A673 (cell line): ENCODE measurements at regions not wholly inside any gene's neighbourhood (a gene's known extent, or its start where the extent isn't known, plus 50 kb on each side); places are given as distances from the start of the nearest gene placed in this dataset.

Experiments
- BruUV-seq: library from RNA; stranded (reverse); fragments of 400-500 nt; replicated peaks from 2 replicates; lab custom pipeline; 2021; lab: Mats Ljungman, UMichigan
- CTCF ChIA-PET: fragments of 300-600 bp; sonication (Branson Sonifier 250); formaldehyde crosslinking; loops from one replicate; lab custom pipeline; 2022; ENCODE audit warnings: antibody characterized with exemption; lab: Charles Lee
- POLR2A ChIA-PET: fragments of 300-600 bp; sonication (Branson Sonifier 250); formaldehyde crosslinking; loops from one replicate; lab custom pipeline; 2022; ENCODE audit warnings: antibody characterized with exemption; ENCODE audit not compliant: low non-redundant PET; lab: Charles Lee
- DNase-seq: peaks from one replicate; pipeline ENCODE4 v3.0.0-alpha.2; 2015; ENCODE audit warnings: low spot score
- H3K27ac ChIP-seq: fragments of 200-600 bp; sonication (generic); 2 replicates; pipeline ENCODE4 v1.5.1; 2016; ENCODE audit warnings: mixed run types, low read depth, mild to moderate bottlenecking, mixed read lengths, antibody characterized with exemption, low read length; ENCODE audit not compliant: poor library complexity, severe bottlenecking
- H3K27me3 ChIP-seq: fragments of 200-600 bp; sonication (generic); replicated peaks from 2 replicates; pipeline ENCODE4 v1.6.1; 2017; ENCODE audit warnings: mixed run types, low read depth, mild to moderate bottlenecking, mixed read lengths, antibody characterized with exemption, low read length; ENCODE audit not compliant: insufficient read depth, poor library complexity
- H3K36me3 ChIP-seq: fragments of 200-600 bp; sonication (generic); 2 replicates; pipeline ENCODE4 v1.6.1; 2016; ENCODE audit warnings: mixed run types, mild to moderate bottlenecking, mixed read lengths, antibody characterized with exemption, low read length; ENCODE audit not compliant: insufficient read depth, poor library complexity, severe bottlenecking
- H3K4me1 ChIP-seq: fragments of 200-600 bp; sonication (generic); 2 replicates; pipeline ENCODE4 v1.6.1; 2017; ENCODE audit warnings: mixed run types, mild to moderate bottlenecking, mixed read lengths, antibody characterized with exemption, low read length; ENCODE audit not compliant: insufficient read depth, poor library complexity, severe bottlenecking
- H3K4me3 ChIP-seq: fragments of 200-600 bp; sonication (generic); 2 replicates; pipeline ENCODE4 v1.5.1; 2016; ENCODE audit warnings: low read depth, mixed run types, mild to moderate bottlenecking, mixed read lengths, low read length; ENCODE audit not compliant: poor library complexity, severe bottlenecking
- H3K9me3 ChIP-seq: fragments of 200-600 bp; sonication (generic); 2 replicates; pipeline ENCODE4 v1.6.1; 2016; ENCODE audit warnings: mixed run types, low read depth, mild to moderate bottlenecking, mixed read lengths, antibody characterized with exemption, low read length; ENCODE audit not compliant: poor library complexity, severe bottlenecking
- EZH2 ChIP-seq: fragments of 200-600 bp; sonication (generic); IDR thresholded peaks from 2 replicates; pipeline ENCODE4 v1.6.1; 2017; ENCODE audit warnings: borderline replicate concordance, low read depth, mild to moderate bottlenecking, mixed read lengths, antibody characterized with exemption, low read length; ENCODE audit not compliant: poor library complexity, severe bottlenecking
- intact Hi-C: fragments of 100-400 bp; cut with micrococcal nuclease; formaldehyde crosslinking; loops from one replicate; pipeline ENCODE4 v1.10.0; 2022; ENCODE audit not compliant: unreplicated experiment
- TF ChIP-seq, protein P1 (sequence below): fragments of 300-800, 200-600 bp; sonication (generic); conservative IDR thresholded peaks from 2 replicates; pipeline ENCODE4 v1.5.1; 2017; ENCODE audit warnings: low read depth, mild to moderate bottlenecking, antibody characterized with exemption, low read length, moderate library complexity, mixed read lengths

DNA sequence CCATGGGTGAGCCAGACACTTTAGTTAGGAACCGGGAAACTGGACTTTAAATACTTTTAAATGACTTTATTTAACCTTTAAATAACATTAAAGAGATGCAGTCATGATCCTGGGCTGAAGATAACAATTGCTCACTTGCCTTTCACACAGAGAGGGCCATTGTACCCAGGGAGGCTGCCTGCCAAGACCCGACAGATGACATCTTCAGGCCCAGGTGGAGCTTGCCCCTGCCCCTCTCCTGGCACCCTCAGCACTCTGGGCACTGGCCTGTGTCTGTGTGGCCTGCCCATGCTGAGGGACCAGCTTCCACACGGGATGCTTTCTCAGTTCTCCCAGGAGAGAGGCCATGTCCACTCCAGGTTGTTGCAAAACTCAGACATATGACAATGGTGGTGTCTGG, 216.4 kb upstream of the MYT1L start:
- Histone ChIP-seq H3K36me3 (no peaks in the 10 kb centered on the region), H3K9me3 (no peaks in the 10 kb centered on the region), H3K27ac (no peak overlapping the region), H3K4me1 (no peaks in the 10 kb centered on the region), H3K27me3 (no peaks in the 10 kb centered on the region), H3K4me3 (no peak overlapping the region)
- no peak for DNase-seq
- ChIA-PET CTCF (no interaction called here), POLR2A (no interaction called here)
- intact Hi-C loops: no loop called here
- BruUV-seq: no TSS peak
- TF ChIP-seq, protein P1, sequence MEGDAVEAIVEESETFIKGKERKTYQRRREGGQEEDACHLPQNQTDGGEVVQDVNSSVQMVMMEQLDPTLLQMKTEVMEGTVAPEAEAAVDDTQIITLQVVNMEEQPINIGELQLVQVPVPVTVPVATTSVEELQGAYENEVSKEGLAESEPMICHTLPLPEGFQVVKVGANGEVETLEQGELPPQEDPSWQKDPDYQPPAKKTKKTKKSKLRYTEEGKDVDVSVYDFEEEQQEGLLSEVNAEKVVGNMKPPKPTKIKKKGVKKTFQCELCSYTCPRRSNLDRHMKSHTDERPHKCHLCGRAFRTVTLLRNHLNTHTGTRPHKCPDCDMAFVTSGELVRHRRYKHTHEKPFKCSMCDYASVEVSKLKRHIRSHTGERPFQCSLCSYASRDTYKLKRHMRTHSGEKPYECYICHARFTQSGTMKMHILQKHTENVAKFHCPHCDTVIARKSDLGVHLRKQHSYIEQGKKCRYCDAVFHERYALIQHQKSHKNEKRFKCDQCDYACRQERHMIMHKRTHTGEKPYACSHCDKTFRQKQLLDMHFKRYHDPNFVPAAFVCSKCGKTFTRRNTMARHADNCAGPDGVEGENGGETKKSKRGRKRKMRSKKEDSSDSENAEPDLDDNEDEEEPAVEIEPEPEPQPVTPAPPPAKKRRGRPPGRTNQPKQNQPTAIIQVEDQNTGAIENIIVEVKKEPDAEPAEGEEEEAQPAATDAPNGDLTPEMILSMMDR: no peak
- no peak for TF ChIP-seq EZH2

DNA sequence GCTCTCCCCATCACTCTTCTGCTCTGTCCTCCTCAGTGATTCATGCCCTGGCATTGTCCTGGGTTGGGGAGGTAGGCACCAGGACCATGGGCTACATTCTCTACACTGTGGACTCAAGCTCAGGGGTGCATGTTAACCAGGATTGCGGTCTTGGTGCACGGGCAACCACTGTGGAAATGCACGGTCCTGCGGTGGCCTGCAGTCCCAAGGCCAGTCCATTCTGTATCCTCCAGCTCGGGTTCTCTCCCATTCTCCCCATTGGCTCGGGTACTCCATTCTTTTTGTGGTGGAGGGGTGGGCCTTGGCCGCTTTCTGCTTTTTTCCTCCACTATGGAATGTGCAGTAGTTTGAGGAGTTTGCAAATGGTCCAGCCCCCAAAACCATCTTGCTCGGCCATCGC, 215.0 kb upstream of the MYT1L start:
- no peak for TF ChIP-seq EZH2
- TF ChIP-seq, protein P1: no peak
- Histone ChIP-seq H3K4me1 (no peaks in the 10 kb centered on the region), H3K36me3 (no peaks in the 10 kb centered on the region), H3K9me3 (no peaks in the 10 kb centered on the region), H3K27ac (no peak overlapping the region), H3K4me3 (no peak overlapping the region), H3K27me3 (no peaks in the 10 kb centered on the region)
- intact Hi-C loops: no loop called here
- DNase-seq: no peak
- BruUV-seq: no TSS peak
- ChIA-PET CTCF (no interaction called here), POLR2A (no interaction called here)

DNA sequence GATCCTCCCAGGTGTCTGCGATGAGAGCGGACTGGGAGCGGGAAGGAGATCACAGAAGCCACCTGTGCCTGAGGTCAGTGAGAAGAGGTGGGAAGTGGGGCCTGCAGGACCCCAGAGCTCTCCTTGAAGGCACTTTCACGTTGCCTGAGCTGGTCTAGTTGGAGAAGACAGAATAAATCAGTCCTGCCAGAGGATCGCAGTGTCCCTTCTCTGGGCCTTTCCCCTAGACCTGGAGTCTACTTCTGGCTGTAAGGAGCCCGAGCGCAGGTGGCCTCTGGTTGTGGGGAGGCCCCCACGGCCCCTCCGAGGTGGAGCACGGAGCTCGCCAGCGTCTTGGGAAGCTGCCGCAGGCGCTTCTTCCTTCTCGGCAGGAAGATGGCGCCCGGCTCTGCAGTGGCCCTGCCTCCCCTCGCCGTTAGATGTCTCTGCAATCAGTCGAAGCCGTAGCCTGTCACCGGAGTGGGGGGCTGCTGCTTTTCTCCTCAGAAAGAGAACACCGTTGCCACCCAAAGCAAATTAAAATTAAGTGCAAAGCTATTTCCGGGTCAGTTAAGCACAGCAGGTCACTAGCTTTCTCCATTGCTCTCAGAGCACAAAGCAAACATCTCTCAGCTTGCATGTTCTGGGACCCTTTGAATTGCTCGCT, 212.0 kb upstream of the MYT1L start:
- Histone ChIP-seq H3K27ac (no peak overlapping the region), H3K36me3 (no peaks in the 10 kb centered on the region), H3K4me3 (no peak overlapping the region), H3K9me3 (no peaks in the 10 kb centered on the region), H3K27me3 (peaks cover 17% of the 10 kb centered on the region), H3K4me1 (no peaks in the 10 kb centered on the region)
- no TSS peak for BruUV-seq
- intact Hi-C loops: no loop called here
- ChIA-PET CTCF (interaction anchor here (0.5 to 0.6 kb wide), 2 partner anchors 21 to 236 kb away, joined by 3 to 4 read pairs; no protein-coding TSS in a partner anchor), POLR2A (interaction anchor here (0.6 kb wide), 1 partner anchor 887 kb away, joined by 3 read pairs; no protein-coding TSS in a partner anchor)
- no peak for TF ChIP-seq EZH2
- TF ChIP-seq, protein P1: peak; percentile 36
- DNase-seq: peak; percentile 28
